Astrocyte (in vitro differentiated cells and primary cell): ENCODE measurements at regions not wholly inside any gene's neighbourhood (a gene's known extent, or its start where the extent isn't known, plus 50 kb on each side); places are given as distances from the start of the nearest gene placed in this dataset.

Experiments
- DNase-seq: peaks from one replicate; pipeline ENCODE4 v3.0.0-alpha.2; 2010; ENCODE audit warnings: low read depth
- FAIRE-seq: peaks from 2 replicates; lab custom pipeline; 2011; peaks lifted over from hg19 to GRCh38; lab: Jason Lieb, UNC
- H2AFZ ChIP-seq: 2 replicates; pipeline ENCODE4 v1.6.0; 2012; ENCODE audit warnings: low read depth, low read length, inconsistent platforms
- H3K27ac ChIP-seq: 2 replicates; pipeline ENCODE4 v1.5.1; 2011; ENCODE audit warnings: low read depth, low read length, inconsistent platforms
- H3K27me3 ChIP-seq: 2 replicates; pipeline ENCODE4 v1.6.0; 2011; ENCODE audit warnings: low read length, inconsistent platforms; ENCODE audit not compliant: insufficient read depth
- H3K36me3 ChIP-seq: 2 replicates; pipeline ENCODE4 v1.5.1; 2011; ENCODE audit warnings: low read length, inconsistent platforms; ENCODE audit not compliant: insufficient read depth
- H3K4me1 ChIP-seq: 2 replicates; pipeline ENCODE4 v1.5.1; 2011; ENCODE audit warnings: low read length, inconsistent platforms; ENCODE audit not compliant: insufficient read depth
- H3K4me2 ChIP-seq: 2 replicates; pipeline ENCODE4 v1.6.0; 2012; ENCODE audit warnings: low read length, inconsistent platforms
- H3K4me3 ChIP-seq: 2 replicates; pipeline ENCODE4 v1.5.1; 2011; ENCODE audit warnings: low read depth, mild to moderate bottlenecking, low read length, inconsistent platforms; ENCODE audit not compliant: insufficient read depth
- H3K79me2 ChIP-seq: 2 replicates; pipeline ENCODE4 v1.6.0; 2012; ENCODE audit warnings: mild to moderate bottlenecking, low read length, inconsistent platforms; ENCODE audit not compliant: insufficient read depth
- H3K9ac ChIP-seq: 2 replicates; pipeline ENCODE4 v1.6.0; 2012; ENCODE audit warnings: mild to moderate bottlenecking, low read length, inconsistent platforms
- H3K9me3 ChIP-seq: 2 replicates; pipeline ENCODE4 v1.5.1; 2012; ENCODE audit warnings: low read depth, mild to moderate bottlenecking, low read length, inconsistent platforms; ENCODE audit not compliant: insufficient read depth
- H4K20me1 ChIP-seq: 2 replicates; pipeline ENCODE4 v1.6.0; 2012; ENCODE audit warnings: low read length, inconsistent platforms; ENCODE audit not compliant: insufficient read depth
- H3K27ac Mint-ChIP-seq: one replicate; pipeline ENCODE4 v1.8.0; 2021; ENCODE audit warnings: mild to moderate bottlenecking, mixed read lengths; ENCODE audit not compliant: unreplicated experiment
- H3K27me3 Mint-ChIP-seq: one replicate; pipeline ENCODE4 v1.8.0; 2021; ENCODE audit warnings: low read depth, mixed read lengths; ENCODE audit not compliant: unreplicated experiment
- H3K36me3 Mint-ChIP-seq: one replicate; pipeline ENCODE4 v1.8.0; 2021; ENCODE audit warnings: low read depth, mixed read lengths; ENCODE audit not compliant: unreplicated experiment
- H3K4me1 Mint-ChIP-seq: one replicate; pipeline ENCODE4 v1.8.0; 2021; ENCODE audit warnings: low read depth, mixed read lengths; ENCODE audit not compliant: unreplicated experiment
- H3K4me3 Mint-ChIP-seq: one replicate; pipeline ENCODE4 v1.8.0; 2021; ENCODE audit warnings: mild to moderate bottlenecking, moderate library complexity, mixed read lengths; ENCODE audit not compliant: unreplicated experiment
- H3K9me3 Mint-ChIP-seq: one replicate; pipeline ENCODE4 v1.8.0; 2021; ENCODE audit warnings: mild to moderate bottlenecking, mixed read lengths; ENCODE audit not compliant: unreplicated experiment
- CTCF ChIP-seq: IDR thresholded peaks from 2 replicates; pipeline ENCODE4 v1.5.1; 2011; ENCODE audit warnings: low read depth, mild to moderate bottlenecking, inconsistent platforms, low read length, moderate library complexity; ENCODE audit not compliant: insufficient read depth
- EZH2 ChIP-seq: IDR thresholded peaks from 2 replicates; pipeline ENCODE4 v1.6.1; 2012; ENCODE audit warnings: mild to moderate bottlenecking, low read length, inconsistent platforms; ENCODE audit not compliant: insufficient read depth

- Histone ChIP-seq H3K9me3 (peaks cover 13% of the 10 kb centered on the region), H4K20me1 (no peaks in the 10 kb centered on the region), H3K27ac (no peak overlapping the region), H3K79me2 (no peaks in the 10 kb centered on the region), H3K4me1 (peaks cover 15% of the 10 kb centered on the region), H3K27me3 (no peaks in the 10 kb centered on the region), H3K36me3 (no peaks in the 10 kb centered on the region), H3K4me3 (no peak overlapping the region), H3K4me2 (no peak overlapping the region), H3K9ac (no peak overlapping the region), H2AFZ (no peak overlapping the region)
- Mint-ChIP-seq H3K4me3 (no peak overlapping the region), H3K9me3 (no peaks in the 10 kb centered on the region), H3K4me1 (peaks cover 2% of the 10 kb centered on the region), H3K36me3 (no peaks in the 10 kb centered on the region), H3K27me3 (no peaks in the 10 kb centered on the region), H3K27ac (no peak overlapping the region)
- FAIRE-seq (no peak), DNase-seq (no peak)
- TF ChIP-seq EZH2 = no peak
- no peak for TF ChIP-seq CTCF
These were observed 272.5 kb upstream of the IRX1 start for GRCh38 chr5:3323144-3323543.

GRCh38 chr5:3322642-3323041 lies 273.0 kb upstream of the IRX1 start:
- Histone ChIP-seq H4K20me1 (no peaks in the 10 kb centered on the region), H3K9me3 (peaks cover 13% of the 10 kb centered on the region), H3K9ac (no peak overlapping the region), H3K27me3 (no peaks in the 10 kb centered on the region), H3K36me3 (no peaks in the 10 kb centered on the region), H3K27ac (no peak overlapping the region), H3K4me1 (peaks cover 15% of the 10 kb centered on the region), H3K4me2 (no peak overlapping the region), H3K79me2 (no peaks in the 10 kb centered on the region), H2AFZ (no peak overlapping the region), H3K4me3 (no peak overlapping the region)
- Mint-ChIP-seq H3K27ac (no peak overlapping the region), H3K4me3 (no peak overlapping the region), H3K4me1 (peaks cover 2% of the 10 kb centered on the region), H3K9me3 (no peaks in the 10 kb centered on the region), H3K36me3 (no peaks in the 10 kb centered on the region), H3K27me3 (no peaks in the 10 kb centered on the region)
- no peak for FAIRE-seq
- DNase-seq = no peak
- no peak for TF ChIP-seq CTCF
- no peak for TF ChIP-seq EZH2

GRCh38 chr5:3321923-3322322 lies 273.7 kb upstream of the IRX1 start:
- no peaks in the 10 kb centered on the region for H3K27me3 ChIP-seq
- H2AFZ ChIP-seq = no peak overlapping the region
- H3K9ac ChIP-seq = no peak overlapping the region
- Mint-ChIP-seq H3K4me1 (peaks cover 2% of the 10 kb centered on the region), H3K4me3 (no peak overlapping the region), H3K9me3 (no peaks in the 10 kb centered on the region), H3K36me3 (no peaks in the 10 kb centered on the region), H3K27ac (no peak overlapping the region), H3K27me3 (peaks cover 3% of the 10 kb centered on the region)
- no peak for FAIRE-seq
- H4K20me1 ChIP-seq = no peaks in the 10 kb centered on the region
- TF ChIP-seq CTCF = no peak
- no peak for TF ChIP-seq EZH2
- no peaks in the 10 kb centered on the region for H3K79me2 ChIP-seq
- no peak overlapping the region for H3K4me3 ChIP-seq
- H3K4me1 ChIP-seq = peaks cover 22% of the 10 kb centered on the region
- no peak overlapping the region for H3K4me2 ChIP-seq
- DNase-seq = no peak
- no peak overlapping the region for H3K27ac ChIP-seq
- H3K9me3 ChIP-seq = peaks cover 13% of the 10 kb centered on the region
- H3K36me3 ChIP-seq = no peaks in the 10 kb centered on the region
